ENCODE measurements at regions not wholly inside any gene's neighbourhood (a gene's known extent, or its start where the extent isn't known, plus 50 kb on each side); places are given as distances from the start of the nearest gene placed in this dataset.

GRCh38 chr2:7866825-7867224 lies 815.0 kb upstream of the ID2 start:
- TF ChIP-seq POLR2A (IDR thresholded peaks at IDR 0.05), result no peak
- TF ChIP-seq CTCF (IDR thresholded peaks at IDR 0.05), result no peak
